HEK293 (cell line): ENCODE measurements at regions not wholly inside any gene's neighbourhood (a gene's known extent, or its start where the extent isn't known, plus 50 kb on each side); places are given as distances from the start of the nearest gene placed in this dataset.
"Not testable (repeated sequence)": the region's sequence is repeated elsewhere in the genome, so short reads cannot be mapped to it uniquely, and the experiment has no call there.

Experiments used
- CTCF ChIA-PET: fragments of 350-600 bp; formaldehyde crosslinking; extraction: SDS; loops from one replicate; lab custom pipeline; 2021; ENCODE audit warnings: antibody characterized with exemption; lab: Yijun Ruan, JAX
- POLR2A ChIA-PET: fragments of 300-600 bp; formaldehyde crosslinking; extraction: SDS; loops from one replicate; lab custom pipeline; 2020; ENCODE audit warnings: antibody characterized with exemption, inconsistent platforms; lab: Yijun Ruan, JAX
- H3K27ac ChIP-seq: fragments of 200-500 bp; sonication (Bioruptor generic); 2 replicates; pipeline ENCODE4 v1.5.1; 2014; ENCODE audit warnings: low read depth, low read length, control low read depth, inconsistent platforms; ENCODE audit errors: extremely low read depth
- H3K36me3 ChIP-seq, 2 experiments: fragments of 200-500 bp in 1 of 2; sonication (Bioruptor generic) in 1 of 2; 1 replicate in 1 of 2; 2 replicates in 1 of 2; pipeline ENCODE4 v1.5.1; 2014 to 2017; ENCODE audit warnings: inconsistent platforms in 2 of 2, low read length in 2 of 2; ENCODE audit not compliant: control insufficient read depth in 2 of 2, insufficient read depth in 1 of 2
- H3K4me1 ChIP-seq: fragments of 200-500 bp; sonication (Bioruptor generic); 2 replicates; pipeline ENCODE4 v1.5.1; 2014; ENCODE audit warnings: mild to moderate bottlenecking, low read length, inconsistent platforms; ENCODE audit not compliant: control insufficient read depth, insufficient read depth
- H3K4me3 ChIP-seq: 2 replicates; pipeline ENCODE4 v1.5.1; 2011; ENCODE audit warnings: low read depth, mild to moderate bottlenecking, control low read depth, low read length, moderate library complexity
- H3K9me3 ChIP-seq: fragments of 200-500 bp; sonication (Bioruptor generic); 2 replicates; pipeline ENCODE4 v1.5.1; 2014; ENCODE audit warnings: low read depth, low read length, inconsistent platforms; ENCODE audit not compliant: control insufficient read depth, insufficient read depth
- AEBP2 ChIP-seq: fragments of 450-650 bp; formaldehyde crosslinking; IDR thresholded peaks from 2 replicates; pipeline ENCODE4 v1.5.1; 2016; ENCODE audit warnings: missing biosample characterization, missing genetic modification characterization, borderline replicate concordance
- BCL11A ChIP-seq: fragments of 450-650 bp; formaldehyde crosslinking; IDR thresholded peaks from 2 replicates; pipeline ENCODE4 v1.5.1; 2016; ENCODE audit warnings: low read depth, missing biosample characterization, missing genetic modification characterization
- GLI2 ChIP-seq: fragments of 450-650 bp; formaldehyde crosslinking; IDR thresholded peaks from 2 replicates; pipeline ENCODE4; 2017; ENCODE audit warnings: missing biosample characterization, missing genetic modification characterization, low read depth, borderline replicate concordance
- HIC1 ChIP-seq: fragments of 450-650 bp; formaldehyde crosslinking; IDR thresholded peaks from 2 replicates; pipeline ENCODE4 v1.5.1; 2016; ENCODE audit warnings: missing biosample characterization, missing genetic modification characterization
- HOXC10 ChIP-seq: sonication (generic); formaldehyde crosslinking; IDR thresholded peaks from 2 replicates; pipeline ENCODE4 v1.8.1; 2023; ENCODE audit warnings: mild to moderate bottlenecking, missing genetic modification reagents
- KLF8 ChIP-seq: fragments of 450-650 bp; formaldehyde crosslinking; IDR thresholded peaks from 2 replicates; pipeline ENCODE4 v1.5.1; 2016; ENCODE audit warnings: missing biosample characterization, missing genetic modification characterization
- OSR2 ChIP-seq: fragments of 450-650 bp; formaldehyde crosslinking; IDR thresholded peaks from 2 replicates; pipeline ENCODE4 v1.5.1; 2016; ENCODE audit warnings: missing biosample characterization, missing genetic modification characterization
- SALL2 ChIP-seq: fragments of 450-650 bp; formaldehyde crosslinking; IDR thresholded peaks from 2 replicates; pipeline ENCODE4 v1.5.0; 2017; ENCODE audit warnings: missing biosample characterization, mild to moderate bottlenecking, missing genetic modification characterization, borderline replicate concordance
- TCF7L2 ChIP-seq: IDR thresholded peaks from 2 replicates; pipeline ENCODE4 v1.6.1; 2011; ENCODE audit warnings: low read depth, mild to moderate bottlenecking, inconsistent platforms, low read length, moderate library complexity, borderline replicate concordance
- ZNF16 ChIP-seq: fragments of 450-650 bp; formaldehyde crosslinking; IDR thresholded peaks from 2 replicates; pipeline ENCODE4 v1.5.1; 2016; ENCODE audit warnings: low read depth, missing biosample characterization, missing genetic modification characterization
- ZNF280C ChIP-seq: fragments of 450-650 bp; formaldehyde crosslinking; IDR thresholded peaks from 2 replicates; pipeline ENCODE4 v1.5.1; 2016; ENCODE audit warnings: missing biosample characterization, missing genetic modification characterization
- ZNF362 ChIP-seq: fragments of 450-650 bp; formaldehyde crosslinking; IDR thresholded peaks from 2 replicates; pipeline ENCODE4 v1.5.1; 2016; ENCODE audit warnings: missing biosample characterization, missing genetic modification characterization
- ZNF433 ChIP-seq: fragments of 450-650 bp; formaldehyde crosslinking; IDR thresholded peaks from 2 replicates; pipeline ENCODE4 v1.5.1; 2016; ENCODE audit warnings: missing biosample characterization, missing genetic modification characterization, low read depth
- ZNF560 ChIP-seq: fragments of 450-650 bp; formaldehyde crosslinking; IDR thresholded peaks from 2 replicates; pipeline ENCODE4 v1.5.1; 2017; ENCODE audit warnings: missing biosample characterization, missing genetic modification characterization, borderline replicate concordance
- ZNF561 ChIP-seq: fragments of 450-650 bp; IDR thresholded peaks from 2 replicates; pipeline ENCODE4 v1.5.1; 2018; ENCODE audit warnings: missing biosample characterization, missing genetic modification characterization, borderline replicate concordance
- ZNF704 ChIP-seq: fragments of 450-650 bp; formaldehyde crosslinking; IDR thresholded peaks from 2 replicates; pipeline ENCODE4 v1.5.1; 2016; ENCODE audit warnings: missing biosample characterization, missing genetic modification characterization
- ZNF792 ChIP-seq: fragments of 450-650 bp; formaldehyde crosslinking; IDR thresholded peaks from 2 replicates; pipeline ENCODE4 v1.5.1; 2016; ENCODE audit warnings: missing biosample characterization, missing genetic modification characterization
- ZNF830 ChIP-seq: fragments of 450-650 bp; IDR thresholded peaks from 2 replicates; pipeline ENCODE4 v1.5.0; 2018; ENCODE audit warnings: missing biosample characterization, missing genetic modification characterization, low read depth, mild to moderate bottlenecking, moderate library complexity
- ZSCAN16 ChIP-seq: fragments of 450-650 bp; formaldehyde crosslinking; IDR thresholded peaks from 2 replicates; pipeline ENCODE4 v1.5.1; 2016; ENCODE audit warnings: missing biosample characterization, missing genetic modification characterization

GRCh38 chr12:20154052-20154451 is 214.3 kb upstream of the PDE3A start (continued):
- TF ChIP-seq ZNF704 (tag by site-specific recombination) (no peak), TCF7L2 (no peak), AEBP2 (no peak), HOXC10 (CRISPR knock-in tag) (no peak), ZNF792 (tag by site-specific recombination) (no peak), ZNF362 (no peak), OSR2 (tag by site-specific recombination) (no peak), ZSCAN16 (tag by site-specific recombination) (no peak), GLI2 (tag by site-specific recombination) (no peak), SALL2 (no peak)
- TF ChIP-seq, all 188 proteins: peak for 0

GRCh38 chr12:20155374-20155773 is 213.0 kb upstream of the PDE3A start:
- ChIA-PET POLR2A (no interaction called here), CTCF (no interaction called here)
- Histone ChIP-seq H3K4me1 (no peaks in the 10 kb centered on the region), H3K4me3 (no peak overlapping the region), H3K36me3 (no peaks in the 10 kb centered on the region; a peak in 1 of 3 replicates), H3K9me3 (no peaks in the 10 kb centered on the region), H3K27ac (no peak overlapping the region)
- TF ChIP-seq HIC1 = no peak
- TF ChIP-seq ZNF433 (tag by site-specific recombination) = no peak
- TF ChIP-seq ZNF561 = no peak
- no peak for TF ChIP-seq KLF8 (tag by site-specific recombination)
- TF ChIP-seq ZNF830 (tag by site-specific recombination) = no peak
- no peak for TF ChIP-seq ZNF560
- TF ChIP-seq ZNF16 = no peak
- no peak for TF ChIP-seq BCL11A (tag by site-specific recombination)
- TF ChIP-seq ZNF280C (tag by site-specific recombination) = no peak

GRCh38 chr12:20160899-20161298 is 207.4 kb upstream of the PDE3A start:
- H3K36me3 ChIP-seq, CTCF ChIA-PET, H3K4me3 ChIP-seq, POLR2A ChIA-PET, H3K9me3 ChIP-seq, H3K4me1 ChIP-seq, H3K27ac ChIP-seq: not testable (repeated sequence)
